Uterus (tissue), 3 donors: ENCODE measurements at regions not wholly inside any gene's neighbourhood (a gene's known extent, or its start where the extent isn't known, plus 50 kb on each side); places are given as distances from the start of the nearest gene placed in this dataset.
A peak's percentile ranks its signal among the peaks of the same experiment; 100 is the strongest.
"Not testable (repeated sequence)": the region's sequence is repeated elsewhere in the genome, so short reads cannot be mapped to it uniquely, and the experiment has no call there.

Source experiments
- DNase-seq, 2 donors: peaks; one replicate each; pipeline ENCODE4 v3.0.0-alpha.2; 2019 to 2020
- H3K27ac ChIP-seq, 2 donors: fragments of 200-600 bp; sonication (generic); 1 replicate in 1 of 2; 2 replicates in 1 of 2; pipeline ENCODE4 v1.5.1; 2016 to 2018
- H3K27me3 ChIP-seq, 2 donors: fragments of 200-600 bp; sonication (generic); one replicate each; pipeline ENCODE4 v1.5.1; 2018 to 2019; ENCODE audit warnings: control low read depth in 1 of 2
- H3K36me3 ChIP-seq, 2 donors: fragments of 200-600 bp; sonication (generic); one replicate each; pipeline ENCODE4 v1.5.1; 2019; ENCODE audit warnings: control low read depth in 1 of 2
- H3K4me1 ChIP-seq, 2 donors: fragments of 200-600 bp; sonication (generic); one replicate each; pipeline ENCODE4 v1.5.1; 2018 to 2019; ENCODE audit warnings: control low read depth in 1 of 2
- H3K4me3 ChIP-seq, 2 donors: fragments of 200-600 bp; sonication (generic); 1 replicate in 1 of 2; 2 replicates in 1 of 2; pipeline ENCODE4 v1.5.1; 2018 to 2019; ENCODE audit warnings: mild to moderate bottlenecking in 1 of 2
- H3K9me3 ChIP-seq, 2 donors: fragments of 200-600 bp; sonication (generic); one replicate each; pipeline ENCODE4 v1.5.1; 2019; ENCODE audit warnings: control low read depth in 1 of 2
- POLR2A ChIP-seq, 2 donors: fragments of 450-650 bp; IDR thresholded peaks; one replicate each; pipeline ENCODE4 v1.6.1; 2016; ENCODE audit warnings: antibody characterized with exemption in 2 of 2, mild to moderate bottlenecking in 1 of 2, moderate library complexity in 1 of 2
- intact Hi-C: fragments of 100-400 bp; cut with DNase I; formaldehyde crosslinking; loops from one replicate; pipeline ENCODE4 v1.15.1; 2023; ENCODE audit warnings: low total_unique reads
- TF ChIP-seq, protein P1 (sequence below), 4 experiments: fragments of 200-600 bp in 2 of 4; fragments of 450-650 bp in 2 of 4; sonication (generic) in 2 of 4; IDR thresholded peaks; one replicate each; pipeline ENCODE4 v1.5.1; 2016 to 2019; ENCODE audit warnings: antibody characterized with exemption in 4 of 4, mild to moderate bottlenecking in 2 of 4, moderate library complexity in 1 of 4
- donor health status: DM: yes; HTN: yes; CAD: no.

DNA sequence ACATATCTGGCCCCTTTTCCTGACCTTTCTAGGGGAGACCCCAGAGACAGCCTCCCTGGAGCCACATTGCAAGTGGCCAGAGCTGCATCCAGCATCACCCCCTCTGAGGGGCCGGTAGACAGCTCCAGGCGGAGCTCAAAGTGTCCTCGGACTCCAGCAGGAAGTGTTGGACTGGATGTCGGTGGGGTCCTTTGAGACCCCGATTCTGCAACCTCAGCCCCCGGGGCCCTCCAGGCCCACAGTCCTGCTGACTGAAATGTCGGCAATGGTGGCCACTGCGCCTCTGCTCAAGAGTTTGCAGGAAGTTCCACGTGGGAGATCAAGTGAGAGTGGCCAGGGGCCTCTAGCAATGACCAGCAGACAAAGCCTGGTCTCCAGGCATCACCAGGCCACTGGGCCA, 115.9 kb upstream of the FOXD4L5 start:
- no peaks in the 10 kb centered on the region for H3K4me1 ChIP-seq
- no peak overlapping the region for H3K4me3 ChIP-seq
- no peaks in the 10 kb centered on the region for H3K36me3 ChIP-seq
- intact Hi-C loops: no loop called here
- DNase-seq: no peak
- no peaks in the 10 kb centered on the region for H3K9me3 ChIP-seq
- TF ChIP-seq, protein P1, sequence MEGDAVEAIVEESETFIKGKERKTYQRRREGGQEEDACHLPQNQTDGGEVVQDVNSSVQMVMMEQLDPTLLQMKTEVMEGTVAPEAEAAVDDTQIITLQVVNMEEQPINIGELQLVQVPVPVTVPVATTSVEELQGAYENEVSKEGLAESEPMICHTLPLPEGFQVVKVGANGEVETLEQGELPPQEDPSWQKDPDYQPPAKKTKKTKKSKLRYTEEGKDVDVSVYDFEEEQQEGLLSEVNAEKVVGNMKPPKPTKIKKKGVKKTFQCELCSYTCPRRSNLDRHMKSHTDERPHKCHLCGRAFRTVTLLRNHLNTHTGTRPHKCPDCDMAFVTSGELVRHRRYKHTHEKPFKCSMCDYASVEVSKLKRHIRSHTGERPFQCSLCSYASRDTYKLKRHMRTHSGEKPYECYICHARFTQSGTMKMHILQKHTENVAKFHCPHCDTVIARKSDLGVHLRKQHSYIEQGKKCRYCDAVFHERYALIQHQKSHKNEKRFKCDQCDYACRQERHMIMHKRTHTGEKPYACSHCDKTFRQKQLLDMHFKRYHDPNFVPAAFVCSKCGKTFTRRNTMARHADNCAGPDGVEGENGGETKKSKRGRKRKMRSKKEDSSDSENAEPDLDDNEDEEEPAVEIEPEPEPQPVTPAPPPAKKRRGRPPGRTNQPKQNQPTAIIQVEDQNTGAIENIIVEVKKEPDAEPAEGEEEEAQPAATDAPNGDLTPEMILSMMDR (IDR thresholded peaks at IDR 0.05): no peak
- TF ChIP-seq POLR2A (IDR thresholded peaks at IDR 0.05): no peak
- no peak overlapping the region for H3K27ac ChIP-seq
- H3K27me3 ChIP-seq: no peaks in the 10 kb centered on the region

DNA sequence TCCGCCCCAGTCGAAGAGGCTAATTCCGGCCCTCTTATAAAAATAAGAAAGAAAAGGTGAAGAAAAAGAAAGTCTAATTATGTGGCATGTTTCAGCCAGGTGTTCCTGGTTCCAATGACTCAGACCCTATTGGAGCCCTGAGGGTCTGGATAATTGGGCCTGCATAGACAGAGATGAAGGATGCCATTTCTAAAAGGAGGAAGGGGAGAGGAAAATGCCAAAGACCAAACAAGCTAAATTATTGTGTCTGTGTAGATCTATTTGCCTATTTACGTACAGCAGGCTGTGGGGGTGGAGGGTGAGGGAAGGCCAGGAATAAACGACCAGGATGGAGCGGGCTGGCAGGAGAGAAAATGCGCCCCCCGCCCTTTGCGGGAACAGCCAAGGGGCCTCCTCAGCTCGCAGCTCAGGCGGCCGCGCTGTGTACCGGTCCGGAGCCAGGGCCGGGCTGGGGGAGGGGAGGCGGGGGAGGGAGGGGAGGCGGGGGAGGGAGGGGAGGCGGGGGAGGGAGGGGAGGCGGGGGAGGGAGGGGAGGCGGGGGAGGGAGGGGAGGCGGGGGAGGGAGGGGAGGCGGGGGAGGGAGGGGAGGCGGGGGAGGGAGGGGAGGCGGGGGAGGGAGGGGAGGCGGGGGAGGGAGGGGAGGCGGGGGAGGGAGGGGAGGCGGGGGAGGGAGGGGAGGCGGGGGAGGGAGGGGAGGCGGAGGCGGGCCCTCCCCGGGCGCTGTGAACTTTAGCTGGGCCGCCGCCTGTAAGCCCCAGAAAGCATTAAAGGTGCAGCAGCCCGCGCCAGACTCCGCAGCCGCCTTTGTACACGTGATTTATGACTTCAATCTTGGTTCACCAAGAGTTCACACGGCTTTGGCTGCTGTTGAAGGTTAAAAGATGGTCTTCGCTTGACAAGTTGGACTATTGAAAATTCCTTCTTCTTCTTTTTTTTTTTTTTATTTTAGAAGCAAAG, 113.0 kb upstream of the FOXD4L5 start:
- H3K9me3 ChIP-seq, H3K4me3 ChIP-seq, H3K36me3 ChIP-seq, H3K4me1 ChIP-seq, intact Hi-C loops, H3K27me3 ChIP-seq, H3K27ac ChIP-seq, DNase-seq: not testable (repeated sequence)

DNA sequence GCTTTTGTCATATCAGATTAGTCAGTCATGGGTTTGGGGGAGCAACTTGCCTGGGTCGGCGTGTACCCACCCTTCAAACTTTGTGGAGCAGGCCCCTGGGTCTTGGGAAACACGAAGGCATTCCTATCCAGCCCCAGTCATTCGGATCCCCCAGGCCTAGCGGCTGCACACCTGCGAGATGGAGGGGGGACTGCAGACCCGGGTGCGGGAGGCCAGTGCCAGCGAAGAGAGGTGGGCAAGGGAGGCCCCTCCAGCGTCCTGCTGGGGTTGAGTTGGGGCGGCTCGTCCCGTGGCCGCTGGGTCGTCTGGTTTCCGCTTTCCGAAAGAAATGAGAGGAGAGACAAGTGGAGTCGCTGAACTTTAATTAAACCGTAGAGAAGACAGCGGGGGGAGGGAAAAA, 112.2 kb upstream of the FOXD4L5 start:
- H3K9me3 ChIP-seq, H3K27me3 ChIP-seq, H3K4me3 ChIP-seq, H3K4me1 ChIP-seq, intact Hi-C loops, H3K27ac ChIP-seq, DNase-seq, H3K36me3 ChIP-seq: not testable (repeated sequence)

DNA sequence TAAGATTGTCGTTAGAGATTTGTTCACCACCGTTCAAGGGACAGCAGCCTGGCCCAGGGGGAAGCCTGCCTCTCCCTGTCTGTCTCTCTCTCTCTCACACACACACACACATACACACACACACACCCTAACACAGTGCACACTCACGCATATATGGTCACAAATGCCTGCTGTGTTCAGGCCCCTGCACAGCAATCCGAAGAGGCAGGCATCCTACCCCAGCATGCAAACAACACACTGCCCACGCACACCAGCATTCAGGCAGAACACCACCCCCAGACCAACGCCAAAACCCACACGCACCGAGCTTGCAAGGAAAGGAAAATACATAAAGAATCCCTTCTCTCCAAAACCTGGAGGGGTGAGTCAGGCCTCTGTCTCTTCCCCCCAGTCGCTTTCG, 111.6 kb upstream of the FOXD4L5 start:
- H3K27me3 ChIP-seq, H3K4me3 ChIP-seq, DNase-seq, H3K9me3 ChIP-seq, H3K27ac ChIP-seq, intact Hi-C loops, H3K36me3 ChIP-seq, H3K4me1 ChIP-seq: not testable (repeated sequence)

DNA sequence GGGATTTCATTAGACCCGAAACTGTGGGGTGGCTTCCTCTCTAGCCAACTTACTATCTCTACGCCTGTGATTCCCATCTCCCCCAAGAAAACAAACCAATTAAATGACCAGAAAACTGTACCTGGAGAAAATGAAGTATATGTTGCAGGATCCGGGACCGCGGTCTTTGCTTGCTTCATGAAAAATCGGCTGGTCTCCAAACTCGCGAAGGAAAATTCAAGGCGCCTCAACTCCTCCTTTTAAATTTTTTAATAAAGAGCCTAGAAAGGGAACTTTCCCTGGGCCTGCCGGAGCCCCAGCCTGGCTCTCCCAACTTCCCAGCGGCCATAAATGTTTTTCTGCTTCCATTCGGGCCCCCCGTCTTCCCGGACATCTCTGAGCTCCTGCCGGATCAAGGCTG, 110.8 kb upstream of the FOXD4L5 start:
- H3K4me1 ChIP-seq, H3K27ac ChIP-seq, H3K36me3 ChIP-seq, H3K9me3 ChIP-seq, intact Hi-C loops, DNase-seq, H3K4me3 ChIP-seq, H3K27me3 ChIP-seq: not testable (repeated sequence)

DNA sequence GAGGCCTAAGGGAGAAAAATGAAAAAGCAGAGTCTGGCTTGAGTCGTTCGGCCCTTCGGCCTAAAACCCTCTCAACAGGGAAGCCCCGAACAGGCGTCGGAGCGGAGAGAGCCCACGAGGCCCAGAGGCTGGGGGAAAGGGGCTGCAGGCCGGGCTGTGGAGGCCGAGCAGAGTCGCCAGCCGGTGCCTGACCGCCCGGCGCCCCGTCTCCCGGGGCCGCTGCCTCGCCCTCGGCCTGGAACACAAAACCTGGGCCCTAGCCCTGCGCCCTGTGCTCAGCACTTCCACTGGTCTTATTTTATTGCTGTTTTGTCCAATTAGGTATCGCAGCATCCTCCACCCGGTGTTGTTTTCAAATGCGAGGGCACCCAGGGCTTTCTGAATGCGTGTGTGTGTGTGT, 110.1 kb upstream of the FOXD4L5 start:
- H3K4me1 ChIP-seq, H3K27ac ChIP-seq, H3K4me3 ChIP-seq, H3K27me3 ChIP-seq, H3K9me3 ChIP-seq, intact Hi-C loops, H3K36me3 ChIP-seq, DNase-seq: not testable (repeated sequence)

DNA sequence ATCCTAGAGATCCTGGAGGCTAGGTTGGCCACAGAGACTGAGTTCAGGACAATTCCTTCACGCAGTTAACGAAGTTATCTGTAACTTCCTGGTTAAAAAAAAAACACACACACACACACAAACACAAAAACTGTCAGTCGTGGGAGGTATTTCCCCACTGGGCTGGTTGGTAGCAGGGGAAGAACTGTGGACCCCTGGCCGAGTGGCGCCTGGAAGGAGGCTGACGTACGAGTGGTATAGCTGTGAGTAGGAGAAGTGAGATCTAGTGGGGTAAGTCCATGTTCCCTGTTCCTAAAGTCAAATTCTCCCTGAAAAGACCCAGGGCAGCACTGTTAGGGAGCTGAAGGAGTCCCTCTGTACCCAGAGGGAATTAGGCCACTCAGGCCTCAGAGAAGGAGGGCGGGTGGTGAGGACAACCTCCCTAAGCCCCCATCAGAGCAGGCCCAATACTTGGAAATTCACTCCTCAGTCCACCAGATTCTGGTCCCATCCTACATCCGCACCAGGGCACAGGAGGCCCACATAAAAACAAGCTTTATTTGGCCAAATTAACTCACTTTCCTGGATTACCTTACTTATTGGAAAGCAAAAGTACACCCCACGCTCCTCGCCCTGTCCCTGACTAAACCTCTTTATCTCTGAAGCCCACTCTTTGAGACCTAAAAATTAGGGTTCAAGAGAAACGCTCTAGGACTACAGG, 108.3 kb upstream of the FOXD4L5 start:
- H3K4me1 ChIP-seq, H3K27me3 ChIP-seq, DNase-seq, intact Hi-C loops, H3K9me3 ChIP-seq, H3K36me3 ChIP-seq, H3K4me3 ChIP-seq, H3K27ac ChIP-seq: not testable (repeated sequence)

DNA sequence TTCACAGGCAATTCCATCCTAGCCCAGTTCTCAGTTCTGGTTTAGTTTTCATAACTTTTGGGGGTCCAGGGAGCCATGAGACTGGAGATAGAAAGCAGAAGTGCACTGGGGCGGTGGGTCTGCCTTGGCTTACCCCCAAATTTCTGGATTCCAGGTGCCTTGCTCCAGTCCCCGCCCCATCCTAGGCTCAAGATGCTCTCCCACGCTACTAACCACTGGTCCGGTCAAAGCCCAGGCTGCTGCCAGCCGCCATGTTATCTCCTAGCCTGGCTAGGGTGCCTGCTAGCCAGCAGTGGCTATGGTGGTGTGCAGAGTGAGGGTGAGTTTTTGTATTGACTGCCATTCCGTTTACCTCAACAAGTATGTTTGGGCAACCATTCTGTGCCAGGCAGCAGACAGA, 107.6 kb upstream of the FOXD4L5 start:
- H3K9me3 ChIP-seq, DNase-seq, H3K27me3 ChIP-seq, H3K4me3 ChIP-seq, H3K4me1 ChIP-seq, H3K27ac ChIP-seq, H3K36me3 ChIP-seq, intact Hi-C loops: not testable (repeated sequence)

DNA sequence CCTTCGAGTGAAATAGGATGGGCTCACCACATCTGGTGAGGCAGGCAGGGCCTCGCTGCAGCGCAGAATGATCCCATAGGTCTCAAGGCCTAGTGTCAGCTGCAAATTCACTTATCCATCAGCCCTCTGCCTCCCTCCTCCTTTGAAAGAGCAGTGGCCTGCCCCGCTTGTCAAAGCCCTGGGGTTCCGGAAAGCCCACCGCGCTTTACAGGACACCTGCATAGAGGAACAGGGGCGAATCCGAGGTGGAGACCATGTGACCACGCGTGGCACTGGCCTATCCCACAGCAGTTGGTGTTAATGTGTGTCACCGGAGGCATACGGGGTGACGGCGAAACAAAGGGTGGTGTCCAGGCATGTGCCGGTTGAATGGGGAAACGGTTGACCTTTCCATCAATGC, 104.7 kb upstream of the FOXD4L5 start:
- H3K27me3 ChIP-seq, H3K4me3 ChIP-seq, intact Hi-C loops, H3K27ac ChIP-seq, H3K36me3 ChIP-seq, H3K9me3 ChIP-seq, DNase-seq, H3K4me1 ChIP-seq: not testable (repeated sequence)

DNA sequence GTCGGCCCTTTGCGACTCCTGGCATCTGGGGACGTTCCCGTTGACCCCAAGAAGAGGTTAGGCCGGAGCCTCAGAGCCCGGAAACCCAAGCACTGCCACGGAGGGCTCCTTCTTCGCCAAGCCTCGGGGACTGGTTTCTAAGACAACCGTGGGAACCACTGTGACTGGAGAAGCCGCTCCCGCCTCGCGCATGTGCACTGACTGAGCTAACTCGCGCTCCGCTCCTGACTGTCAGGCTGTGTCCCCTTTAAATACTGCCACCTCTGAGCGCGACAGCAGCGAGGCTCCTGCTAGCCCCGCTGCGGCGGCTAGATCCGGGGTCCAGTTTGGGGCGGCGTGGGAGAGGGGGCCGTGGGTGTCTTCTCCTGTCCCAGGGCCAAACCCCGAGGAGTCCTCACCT, 104.2 kb upstream of the FOXD4L5 start:
- H3K27ac ChIP-seq, H3K27me3 ChIP-seq, DNase-seq, H3K4me3 ChIP-seq, intact Hi-C loops, H3K4me1 ChIP-seq, H3K36me3 ChIP-seq, H3K9me3 ChIP-seq: not testable (repeated sequence)

DNA sequence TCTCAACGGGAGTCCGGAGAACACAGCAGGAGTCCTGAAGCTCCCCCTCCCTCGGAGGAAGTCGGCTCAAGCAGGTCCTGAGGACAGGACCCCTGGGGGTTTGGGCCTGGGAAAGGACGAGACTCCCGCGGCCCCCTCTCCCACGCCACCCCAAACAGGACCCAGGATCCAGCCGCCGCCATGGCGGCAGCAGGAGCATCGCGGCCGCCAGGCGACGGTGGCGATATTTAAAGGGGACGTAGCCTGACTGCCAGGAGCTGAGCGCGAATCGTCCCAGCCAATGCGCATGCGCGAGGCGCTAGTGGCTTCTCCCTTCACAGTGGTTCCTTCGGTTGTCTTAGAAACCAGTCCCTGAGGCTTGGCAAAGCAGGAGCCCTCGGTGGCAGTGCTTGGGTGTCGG, 101.7 kb upstream of the FOXD4L5 start:
- H3K4me1 ChIP-seq, H3K27me3 ChIP-seq, H3K9me3 ChIP-seq, intact Hi-C loops, H3K36me3 ChIP-seq: not testable (repeated sequence)
- peak; percentile 63 to 67 for DNase-seq
- Histone ChIP-seq H3K27ac (peak overlapping the region in 1 of 2 donors; percentile 66), H3K4me3 (peak overlapping the region; percentile 18 to 37)

DNA sequence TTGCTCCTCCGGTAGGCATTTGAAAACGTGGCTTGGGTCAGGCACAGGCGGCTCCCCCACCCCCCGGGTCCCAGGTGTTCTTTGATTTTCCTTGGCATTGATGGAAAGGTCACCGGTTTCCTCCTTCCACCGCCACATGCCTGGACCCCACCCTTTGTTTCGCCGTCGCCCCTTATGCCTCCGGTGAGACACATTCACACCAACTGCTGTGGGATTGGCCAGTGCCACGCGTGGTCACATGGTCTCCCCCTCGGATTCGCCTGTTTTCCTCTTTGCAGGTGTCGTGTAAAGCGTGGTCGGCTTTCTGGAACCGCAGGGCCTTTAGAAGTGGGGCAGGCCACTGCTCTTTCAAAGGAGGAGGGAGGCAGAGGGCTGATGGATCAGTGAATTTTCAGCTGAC, 101.2 kb upstream of the FOXD4L5 start:
- H3K27me3 ChIP-seq, H3K4me1 ChIP-seq, intact Hi-C loops, H3K36me3 ChIP-seq, H3K4me3 ChIP-seq, DNase-seq, H3K27ac ChIP-seq, H3K9me3 ChIP-seq: not testable (repeated sequence)
